WTC11 (cell line): ENCODE measurements at regions not wholly inside any gene's neighbourhood (a gene's known extent, or its start where the extent isn't known, plus 50 kb on each side); places are given as distances from the start of the nearest gene placed in this dataset.
"Not testable (repeated sequence)": the region's sequence is repeated elsewhere in the genome, so short reads cannot be mapped to it uniquely, and the experiment has no call there.

ENCODE experiments used
- CREM ChIP-seq: sonication (generic); formaldehyde crosslinking; IDR thresholded peaks from 2 replicates; pipeline ENCODE4 v1.8.1; 2022; ENCODE audit warnings: mild to moderate bottlenecking, missing genetic modification reagents, moderate library complexity
- ESRRA ChIP-seq: sonication (generic); formaldehyde crosslinking; IDR thresholded peaks from 2 replicates; pipeline ENCODE4 v1.8.1; 2022; ENCODE audit warnings: mild to moderate bottlenecking, missing genetic modification reagents, borderline replicate concordance
- ETV6 ChIP-seq: sonication (generic); formaldehyde crosslinking; IDR thresholded peaks from 2 replicates; pipeline ENCODE4 v1.8.1; 2022; ENCODE audit warnings: mild to moderate bottlenecking, missing genetic modification reagents
- FOXJ3 ChIP-seq: sonication (generic); formaldehyde crosslinking; IDR thresholded peaks from 2 replicates; pipeline ENCODE4 v1.9.0; 2021; ENCODE audit warnings: missing genetic modification reagents, mild to moderate bottlenecking, borderline replicate concordance
- NFATC4 ChIP-seq: fragments of 250-450 bp; sonication (Bioruptor Pico); IDR thresholded peaks from 2 replicates; pipeline ENCODE4 v1.9.0; 2021; ENCODE audit warnings: mild to moderate bottlenecking
- NFE2L1 ChIP-seq: sonication (generic); formaldehyde crosslinking; IDR thresholded peaks from 2 replicates; pipeline ENCODE4 v1.8.1; 2023; ENCODE audit warnings: missing genetic modification reagents
- SMAD3 ChIP-seq: sonication (generic); formaldehyde crosslinking; IDR thresholded peaks from 2 replicates; pipeline ENCODE4 v1.8.0; 2022; ENCODE audit warnings: missing genetic modification reagents, mild to moderate bottlenecking, borderline replicate concordance
- ZBTB21 ChIP-seq: sonication (generic); formaldehyde crosslinking; IDR thresholded peaks from 2 replicates; pipeline ENCODE4 v1.8.1; 2023; ENCODE audit warnings: mild to moderate bottlenecking, missing genetic modification reagents, borderline replicate concordance
- TF ChIP-seq, protein P1 (sequence below): sonication (generic); formaldehyde crosslinking; IDR thresholded peaks from 2 replicates; pipeline ENCODE4 v1.8.1; 2023; ENCODE audit warnings: mild to moderate bottlenecking, missing genetic modification reagents
- TF ChIP-seq, protein P2 (sequence below): sonication (generic); formaldehyde crosslinking; IDR thresholded peaks from 2 replicates; pipeline ENCODE4 v1.8.0; 2022; ENCODE audit warnings: mild to moderate bottlenecking, missing genetic modification reagents
- TF ChIP-seq, protein P3 (sequence below): fragments of 200-600 bp; IDR thresholded peaks from 2 replicates; pipeline ENCODE4 v1.8.0; 2022; ENCODE audit warnings: antibody characterized with exemption
- TF ChIP-seq, protein P4 (sequence below): sonication (generic); formaldehyde crosslinking; IDR thresholded peaks from 2 replicates; pipeline ENCODE4 v1.8.1; 2023; ENCODE audit warnings: mild to moderate bottlenecking, missing genetic modification reagents, moderate library complexity
- TF ChIP-seq, protein P5 (sequence below): sonication (generic); formaldehyde crosslinking; IDR thresholded peaks from 2 replicates; pipeline ENCODE4 v1.8.1; 2023; ENCODE audit warnings: mild to moderate bottlenecking, moderate library complexity, missing genetic modification reagents

DNA sequence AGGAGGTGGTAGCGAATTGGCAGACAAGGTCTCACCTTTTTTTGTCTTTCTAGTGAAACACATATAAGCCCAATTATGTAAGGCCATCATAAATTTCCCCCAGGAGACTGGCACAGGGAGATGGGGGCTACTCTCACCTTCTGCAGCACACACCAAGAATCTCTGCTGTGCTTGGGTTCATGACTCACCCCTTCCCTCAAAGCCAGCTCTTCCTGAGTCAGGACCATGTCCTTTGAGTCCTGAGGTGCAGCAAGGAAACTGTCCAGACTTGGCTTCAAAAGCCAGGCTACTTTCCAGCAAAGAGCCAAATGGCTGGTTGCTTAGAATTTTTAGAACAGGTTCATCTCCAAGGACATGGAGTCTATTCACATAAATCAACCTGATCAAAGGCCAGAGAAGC is 368.7 kb downstream of the BCL2L11 start:
- TF ChIP-seq FOXJ3 (CRISPR knock-in tag); CREM (CRISPR knock-in tag); ZBTB21 (CRISPR knock-in tag); SMAD3 (CRISPR knock-in tag); ESRRA (CRISPR knock-in tag); NFATC4 (CRISPR knock-in tag); NFE2L1 (CRISPR knock-in tag); ETV6: not testable (repeated sequence)
- TF ChIP-seq, protein P1, sequence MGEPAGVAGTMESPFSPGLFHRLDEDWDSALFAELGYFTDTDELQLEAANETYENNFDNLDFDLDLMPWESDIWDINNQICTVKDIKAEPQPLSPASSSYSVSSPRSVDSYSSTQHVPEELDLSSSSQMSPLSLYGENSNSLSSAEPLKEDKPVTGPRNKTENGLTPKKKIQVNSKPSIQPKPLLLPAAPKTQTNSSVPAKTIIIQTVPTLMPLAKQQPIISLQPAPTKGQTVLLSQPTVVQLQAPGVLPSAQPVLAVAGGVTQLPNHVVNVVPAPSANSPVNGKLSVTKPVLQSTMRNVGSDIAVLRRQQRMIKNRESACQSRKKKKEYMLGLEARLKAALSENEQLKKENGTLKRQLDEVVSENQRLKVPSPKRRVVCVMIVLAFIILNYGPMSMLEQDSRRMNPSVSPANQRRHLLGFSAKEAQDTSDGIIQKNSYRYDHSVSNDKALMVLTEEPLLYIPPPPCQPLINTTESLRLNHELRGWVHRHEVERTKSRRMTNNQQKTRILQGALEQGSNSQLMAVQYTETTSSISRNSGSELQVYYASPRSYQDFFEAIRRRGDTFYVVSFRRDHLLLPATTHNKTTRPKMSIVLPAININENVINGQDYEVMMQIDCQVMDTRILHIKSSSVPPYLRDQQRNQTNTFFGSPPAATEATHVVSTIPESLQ (CRISPR knock-in tag), result not testable (repeated sequence)
- TF ChIP-seq, protein P2, sequence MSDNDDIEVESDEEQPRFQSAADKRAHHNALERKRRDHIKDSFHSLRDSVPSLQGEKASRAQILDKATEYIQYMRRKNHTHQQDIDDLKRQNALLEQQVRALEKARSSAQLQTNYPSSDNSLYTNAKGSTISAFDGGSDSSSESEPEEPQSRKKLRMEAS, result not testable (repeated sequence)
- TF ChIP-seq, protein P3, sequence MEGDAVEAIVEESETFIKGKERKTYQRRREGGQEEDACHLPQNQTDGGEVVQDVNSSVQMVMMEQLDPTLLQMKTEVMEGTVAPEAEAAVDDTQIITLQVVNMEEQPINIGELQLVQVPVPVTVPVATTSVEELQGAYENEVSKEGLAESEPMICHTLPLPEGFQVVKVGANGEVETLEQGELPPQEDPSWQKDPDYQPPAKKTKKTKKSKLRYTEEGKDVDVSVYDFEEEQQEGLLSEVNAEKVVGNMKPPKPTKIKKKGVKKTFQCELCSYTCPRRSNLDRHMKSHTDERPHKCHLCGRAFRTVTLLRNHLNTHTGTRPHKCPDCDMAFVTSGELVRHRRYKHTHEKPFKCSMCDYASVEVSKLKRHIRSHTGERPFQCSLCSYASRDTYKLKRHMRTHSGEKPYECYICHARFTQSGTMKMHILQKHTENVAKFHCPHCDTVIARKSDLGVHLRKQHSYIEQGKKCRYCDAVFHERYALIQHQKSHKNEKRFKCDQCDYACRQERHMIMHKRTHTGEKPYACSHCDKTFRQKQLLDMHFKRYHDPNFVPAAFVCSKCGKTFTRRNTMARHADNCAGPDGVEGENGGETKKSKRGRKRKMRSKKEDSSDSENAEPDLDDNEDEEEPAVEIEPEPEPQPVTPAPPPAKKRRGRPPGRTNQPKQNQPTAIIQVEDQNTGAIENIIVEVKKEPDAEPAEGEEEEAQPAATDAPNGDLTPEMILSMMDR, result not testable (repeated sequence)
- TF ChIP-seq, protein P4, sequence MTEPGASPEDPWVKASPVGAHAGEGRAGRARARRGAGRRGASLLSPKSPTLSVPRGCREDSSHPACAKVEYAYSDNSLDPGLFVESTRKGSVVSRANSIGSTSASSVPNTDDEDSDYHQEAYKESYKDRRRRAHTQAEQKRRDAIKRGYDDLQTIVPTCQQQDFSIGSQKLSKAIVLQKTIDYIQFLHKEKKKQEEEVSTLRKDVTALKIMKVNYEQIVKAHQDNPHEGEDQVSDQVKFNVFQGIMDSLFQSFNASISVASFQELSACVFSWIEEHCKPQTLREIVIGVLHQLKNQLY (CRISPR knock-in tag), result not testable (repeated sequence)
- TF ChIP-seq, protein P5, sequence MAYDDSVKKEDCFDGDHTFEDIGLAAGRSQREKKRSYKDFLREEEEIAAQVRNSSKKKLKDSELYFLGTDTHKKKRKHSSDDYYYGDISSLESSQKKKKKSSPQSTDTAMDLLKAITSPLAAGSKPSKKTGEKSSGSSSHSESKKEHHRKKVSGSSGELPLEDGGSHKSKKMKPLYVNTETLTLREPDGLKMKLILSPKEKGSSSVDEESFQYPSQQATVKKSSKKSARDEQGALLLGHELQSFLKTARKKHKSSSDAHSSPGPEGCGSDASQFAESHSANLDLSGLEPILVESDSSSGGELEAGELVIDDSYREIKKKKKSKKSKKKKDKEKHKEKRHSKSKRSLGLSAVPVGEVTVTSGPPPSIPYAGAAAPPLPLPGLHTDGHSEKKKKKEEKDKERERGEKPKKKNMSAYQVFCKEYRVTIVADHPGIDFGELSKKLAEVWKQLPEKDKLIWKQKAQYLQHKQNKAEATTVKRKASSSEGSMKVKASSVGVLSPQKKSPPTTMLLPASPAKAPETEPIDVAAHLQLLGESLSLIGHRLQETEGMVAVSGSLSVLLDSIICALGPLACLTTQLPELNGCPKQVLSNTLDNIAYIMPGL (CRISPR knock-in tag), result not testable (repeated sequence)
